Renal cortical epithelial cell (primary cell): ENCODE measurements at regions not wholly inside any gene's neighbourhood (a gene's known extent, or its start where the extent isn't known, plus 50 kb on each side); places are given as distances from the start of the nearest gene placed in this dataset.
"Not testable (repeated sequence)": the region's sequence is repeated elsewhere in the genome, so short reads cannot be mapped to it uniquely, and the experiment has no call there.

Experiments
- DNase-seq: peaks from one replicate; pipeline ENCODE4 v3.0.0-alpha.2; 2011; ENCODE audit warnings: low read depth

- no peak for DNase-seq
These were observed 487.3 kb upstream of the KIF2B start for GRCh38 chr17:53335443-53335842.

- no peak for DNase-seq
These were observed 492.0 kb upstream of the KIF2B start for GRCh38 chr17:53330756-53331155.

GRCh38 chr17:53321651-53322050 lies 501.1 kb upstream of the KIF2B start:
- no peak for DNase-seq

GRCh38 chr17:53319947-53320346 lies 502.8 kb upstream of the KIF2B start:
- no peak for DNase-seq

- no peak for DNase-seq
These were observed 505.7 kb upstream of the KIF2B start for GRCh38 chr17:53316988-53317387.

- no peak for DNase-seq
These were observed 506.7 kb upstream of the KIF2B start for GRCh38 chr17:53316073-53316472.

- DNase-seq = no peak
These were observed 508.2 kb upstream of the KIF2B start for GRCh38 chr17:53314521-53314920.

- peak; percentile 32 for DNase-seq
These were observed 509.0 kb upstream of the KIF2B start for GRCh38 chr17:53313746-53314145.

GRCh38 chr17:53278466-53278865 lies 544.3 kb upstream of the KIF2B start:
- no peak for DNase-seq

- DNase-seq = no peak
These were observed 549.6 kb upstream of the KIF2B start for GRCh38 chr17:53273126-53273525.

- no peak for DNase-seq
These were observed 551.8 kb upstream of the KIF2B start for GRCh38 chr17:53270936-53271335.

GRCh38 chr17:53264730-53265129 lies 558.0 kb upstream of the KIF2B start:
- no peak for DNase-seq

- DNase-seq = no peak
These were observed 568.6 kb upstream of the KIF2B start for GRCh38 chr17:53253956-53254597.

GRCh38 chr17:53249036-53249435 lies 573.7 kb upstream of the KIF2B start:
- no peak for DNase-seq

GRCh38 chr17:53234138-53234537 lies 588.6 kb upstream of the KIF2B start:
- DNase-seq = no peak

- peak; percentile 30 for DNase-seq
These were observed 595.2 kb upstream of the KIF2B start for GRCh38 chr17:53227514-53227913.

GRCh38 chr17:53227111-53227510 lies 595.6 kb upstream of the KIF2B start:
- DNase-seq = no peak

- DNase-seq = no peak
These were observed 602.9 kb upstream of the KIF2B start for GRCh38 chr17:53219821-53220220.

GRCh38 chr17:53218723-53219122 lies 604.0 kb upstream of the KIF2B start:
- DNase-seq = no peak

GRCh38 chr17:53217311-53217710 lies 605.4 kb upstream of the KIF2B start:
- DNase-seq = no peak

- DNase-seq = not testable (repeated sequence)
These were observed 613.8 kb upstream of the KIF2B start for GRCh38 chr17:53208935-53209334.

GRCh38 chr17:53193044-53193443 lies 629.7 kb upstream of the KIF2B start:
- DNase-seq = peak; percentile 3

GRCh38 chr17:53191878-53192277 lies 630.8 kb upstream of the KIF2B start:
- peak; percentile 5 for DNase-seq

- no peak for DNase-seq
These were observed 636.7 kb upstream of the KIF2B start for GRCh38 chr17:53186001-53186400.
